ENCODE measurements at regions not wholly inside any gene's neighbourhood (a gene's known extent, or its start where the extent isn't known, plus 50 kb on each side); places are given as distances from the start of the nearest gene placed in this dataset.

DNA sequence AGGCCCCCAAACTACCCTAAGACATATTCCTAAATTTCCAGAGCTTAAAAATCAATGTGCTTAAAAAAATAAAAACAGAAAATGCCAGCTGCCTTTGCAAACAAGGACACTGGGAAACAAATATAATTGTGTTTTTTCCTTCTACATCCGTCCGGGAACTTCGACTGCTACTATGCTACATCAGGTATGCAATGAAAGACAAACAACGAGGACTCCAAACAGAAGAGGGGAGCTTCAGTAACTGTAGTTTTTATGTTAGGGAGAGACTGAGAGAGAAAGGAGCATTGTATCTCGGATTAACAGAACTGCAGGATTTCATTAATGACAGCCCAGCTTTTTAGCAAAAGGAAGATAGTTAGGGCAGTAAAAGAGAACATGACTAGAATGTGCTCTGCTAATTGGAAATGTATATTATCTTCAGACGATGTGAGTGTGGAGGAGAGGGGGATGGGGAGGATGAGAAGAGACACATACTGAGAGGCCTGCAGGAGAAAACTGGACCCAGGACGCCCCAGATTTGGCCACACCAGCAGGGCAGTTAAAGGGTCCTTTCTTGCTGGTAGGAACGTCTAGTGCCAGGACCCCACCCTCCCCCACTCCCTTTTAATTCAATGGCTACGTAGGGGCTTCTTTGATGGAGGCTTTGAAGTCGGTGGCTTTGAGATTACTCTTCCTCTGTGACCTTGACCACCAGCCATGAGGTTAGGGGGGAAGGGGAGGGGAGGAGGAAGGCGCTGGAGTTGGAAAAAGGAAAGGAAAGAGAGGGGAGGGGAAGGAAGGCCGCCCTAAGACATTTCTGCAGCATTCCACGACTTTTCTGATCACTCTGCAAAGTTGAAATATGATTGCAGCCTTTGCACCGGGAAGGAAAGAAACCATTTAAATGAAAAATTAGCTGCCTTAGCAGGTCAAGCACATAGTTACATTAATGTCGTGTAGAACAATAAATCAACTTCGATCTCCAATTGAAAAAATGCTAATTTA is 187.1 kb downstream of the BLID start:
- no peak for TF ChIP-seq ZFP37 (CRISPR knock-in tag; IDR thresholded peaks at IDR 0.05; ENCODE audit: borderline replicate concordance)
- no peak for TF ChIP-seq SMC3 (IDR thresholded peaks at IDR 0.05; ENCODE audit: low read length)
- no peak for TF ChIP-seq POLR2AphosphoS5 (IDR thresholded peaks at IDR 0.05; ENCODE audit: low read depth, low read length)
- 0 out of 2 replicates have a peak, but pooled peaks have one; percentile 41 for TF ChIP-seq SOX13 (IDR thresholded peaks at IDR 0.05)
- TF ChIP-seq SOX13 (CRISPR knock-in tag; conservative IDR thresholded peaks at IDR 0.05 in 1 of 2, IDR thresholded peaks at IDR 0.05 in 1 of 2) = peak in 1 of 2 experiments; percentile 59; a peak in 2 of 4 replicates
- TF ChIP-seq, protein P1, sequence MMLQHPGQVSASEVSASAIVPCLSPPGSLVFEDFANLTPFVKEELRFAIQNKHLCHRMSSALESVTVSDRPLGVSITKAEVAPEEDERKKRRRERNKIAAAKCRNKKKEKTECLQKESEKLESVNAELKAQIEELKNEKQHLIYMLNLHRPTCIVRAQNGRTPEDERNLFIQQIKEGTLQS (CRISPR knock-in tag; IDR thresholded peaks at IDR 0.05) = no peak
- TF ChIP-seq RAD21 (CRISPR knock-in tag; IDR thresholded peaks at IDR 0.05) = no peak
- no peak for TF ChIP-seq PHF20 (CRISPR knock-in tag; IDR thresholded peaks at IDR 0.05)

Data from HepG2 (cell line).